ENCODE measurements at regions not wholly inside any gene's neighbourhood (a gene's known extent, or its start where the extent isn't known, plus 50 kb on each side); places are given as distances from the start of the nearest gene placed in this dataset.

DNA sequence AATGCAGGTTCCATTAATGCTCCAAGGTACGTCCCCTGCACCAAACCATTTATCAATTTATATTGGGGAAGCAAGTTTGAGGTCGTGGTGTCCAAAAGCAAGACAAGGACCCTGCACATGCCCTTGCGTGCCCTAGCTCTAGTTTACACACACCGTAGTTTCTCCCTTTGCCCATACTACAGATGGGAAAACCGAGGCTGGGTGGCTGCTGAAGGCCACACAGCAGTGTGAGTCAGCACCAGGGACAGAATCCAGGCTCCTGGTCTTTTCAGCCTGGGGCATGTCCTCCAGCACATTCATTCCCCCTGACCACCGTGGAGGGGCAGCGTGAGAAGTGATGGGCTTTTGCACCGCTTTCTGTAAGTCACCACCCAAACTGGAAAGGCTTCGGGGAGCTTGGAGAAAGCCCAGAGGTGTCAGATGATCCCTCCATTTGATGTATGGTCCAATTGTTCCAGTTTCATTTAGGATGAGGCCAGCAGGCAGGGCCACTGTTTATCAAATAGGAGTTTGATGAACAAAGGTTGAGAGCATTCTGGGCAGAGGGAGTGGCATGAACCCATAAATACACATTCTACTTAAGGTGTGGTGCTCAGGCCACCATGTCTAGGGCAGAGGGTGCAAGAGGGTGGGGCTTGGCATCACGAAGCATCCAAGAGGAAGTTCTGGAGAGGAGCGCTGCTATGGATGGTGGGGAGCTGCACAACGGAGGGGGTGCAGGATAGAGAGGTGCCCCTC is 274.1 kb downstream of the HAUS1 start:
- TF ChIP-seq, protein P1, sequence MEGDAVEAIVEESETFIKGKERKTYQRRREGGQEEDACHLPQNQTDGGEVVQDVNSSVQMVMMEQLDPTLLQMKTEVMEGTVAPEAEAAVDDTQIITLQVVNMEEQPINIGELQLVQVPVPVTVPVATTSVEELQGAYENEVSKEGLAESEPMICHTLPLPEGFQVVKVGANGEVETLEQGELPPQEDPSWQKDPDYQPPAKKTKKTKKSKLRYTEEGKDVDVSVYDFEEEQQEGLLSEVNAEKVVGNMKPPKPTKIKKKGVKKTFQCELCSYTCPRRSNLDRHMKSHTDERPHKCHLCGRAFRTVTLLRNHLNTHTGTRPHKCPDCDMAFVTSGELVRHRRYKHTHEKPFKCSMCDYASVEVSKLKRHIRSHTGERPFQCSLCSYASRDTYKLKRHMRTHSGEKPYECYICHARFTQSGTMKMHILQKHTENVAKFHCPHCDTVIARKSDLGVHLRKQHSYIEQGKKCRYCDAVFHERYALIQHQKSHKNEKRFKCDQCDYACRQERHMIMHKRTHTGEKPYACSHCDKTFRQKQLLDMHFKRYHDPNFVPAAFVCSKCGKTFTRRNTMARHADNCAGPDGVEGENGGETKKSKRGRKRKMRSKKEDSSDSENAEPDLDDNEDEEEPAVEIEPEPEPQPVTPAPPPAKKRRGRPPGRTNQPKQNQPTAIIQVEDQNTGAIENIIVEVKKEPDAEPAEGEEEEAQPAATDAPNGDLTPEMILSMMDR (IDR thresholded peaks at IDR 0.05; ENCODE audit: low read length), result no peak
- no peak for TF ChIP-seq EZH2 (optimal IDR thresholded peaks at IDR 0.05; ENCODE audit: low read depth, low read length)
- no peak for TF ChIP-seq EZH2phosphoT487 (IDR thresholded peaks at IDR 0.05; ENCODE audit: low read length)

Measured in MM.1S (cell line).